ENCODE measurements at regions not wholly inside any gene's neighbourhood (a gene's known extent, or its start where the extent isn't known, plus 50 kb on each side); places are given as distances from the start of the nearest gene placed in this dataset.

DNA sequence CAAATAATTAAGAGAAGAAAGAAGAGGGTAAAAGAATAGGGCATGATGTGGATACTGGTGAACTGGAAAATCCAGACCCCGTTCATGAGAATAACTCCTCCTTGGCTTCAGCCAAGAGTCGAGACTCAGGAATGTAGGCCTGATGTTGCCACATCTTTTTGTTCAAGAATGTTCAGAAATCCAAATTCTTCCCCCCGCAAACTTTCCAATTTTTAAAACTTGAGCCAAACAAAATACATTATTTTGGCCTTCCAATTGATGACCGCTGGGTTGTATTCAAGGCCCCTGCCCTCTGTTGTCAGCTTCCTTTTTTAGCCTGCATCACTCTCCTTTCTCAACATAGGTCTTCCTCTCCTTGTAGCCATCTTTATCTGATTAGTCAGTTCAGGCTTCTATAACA lies 106.1 kb downstream of the TNFAIP3 start:
- TF ChIP-seq, protein P1, sequence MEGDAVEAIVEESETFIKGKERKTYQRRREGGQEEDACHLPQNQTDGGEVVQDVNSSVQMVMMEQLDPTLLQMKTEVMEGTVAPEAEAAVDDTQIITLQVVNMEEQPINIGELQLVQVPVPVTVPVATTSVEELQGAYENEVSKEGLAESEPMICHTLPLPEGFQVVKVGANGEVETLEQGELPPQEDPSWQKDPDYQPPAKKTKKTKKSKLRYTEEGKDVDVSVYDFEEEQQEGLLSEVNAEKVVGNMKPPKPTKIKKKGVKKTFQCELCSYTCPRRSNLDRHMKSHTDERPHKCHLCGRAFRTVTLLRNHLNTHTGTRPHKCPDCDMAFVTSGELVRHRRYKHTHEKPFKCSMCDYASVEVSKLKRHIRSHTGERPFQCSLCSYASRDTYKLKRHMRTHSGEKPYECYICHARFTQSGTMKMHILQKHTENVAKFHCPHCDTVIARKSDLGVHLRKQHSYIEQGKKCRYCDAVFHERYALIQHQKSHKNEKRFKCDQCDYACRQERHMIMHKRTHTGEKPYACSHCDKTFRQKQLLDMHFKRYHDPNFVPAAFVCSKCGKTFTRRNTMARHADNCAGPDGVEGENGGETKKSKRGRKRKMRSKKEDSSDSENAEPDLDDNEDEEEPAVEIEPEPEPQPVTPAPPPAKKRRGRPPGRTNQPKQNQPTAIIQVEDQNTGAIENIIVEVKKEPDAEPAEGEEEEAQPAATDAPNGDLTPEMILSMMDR (IDR thresholded peaks at IDR 0.05), result no peak
- H3K27ac ChIP-seq, result no peak overlapping the region
- no peaks in the 10 kb centered on the region for H3K9me3 ChIP-seq
- H3K4me1 ChIP-seq, result peaks cover 0 to 5% of the 10 kb centered on the region in 2 donors
- DNase-seq (ENCODE audit: low spot score), result no peak
- no peaks in the 10 kb centered on the region for H3K27me3 ChIP-seq
- H3K36me3 ChIP-seq, result no peaks in the 10 kb centered on the region
- H3K4me3 ChIP-seq, result no peak overlapping the region

DNA sequence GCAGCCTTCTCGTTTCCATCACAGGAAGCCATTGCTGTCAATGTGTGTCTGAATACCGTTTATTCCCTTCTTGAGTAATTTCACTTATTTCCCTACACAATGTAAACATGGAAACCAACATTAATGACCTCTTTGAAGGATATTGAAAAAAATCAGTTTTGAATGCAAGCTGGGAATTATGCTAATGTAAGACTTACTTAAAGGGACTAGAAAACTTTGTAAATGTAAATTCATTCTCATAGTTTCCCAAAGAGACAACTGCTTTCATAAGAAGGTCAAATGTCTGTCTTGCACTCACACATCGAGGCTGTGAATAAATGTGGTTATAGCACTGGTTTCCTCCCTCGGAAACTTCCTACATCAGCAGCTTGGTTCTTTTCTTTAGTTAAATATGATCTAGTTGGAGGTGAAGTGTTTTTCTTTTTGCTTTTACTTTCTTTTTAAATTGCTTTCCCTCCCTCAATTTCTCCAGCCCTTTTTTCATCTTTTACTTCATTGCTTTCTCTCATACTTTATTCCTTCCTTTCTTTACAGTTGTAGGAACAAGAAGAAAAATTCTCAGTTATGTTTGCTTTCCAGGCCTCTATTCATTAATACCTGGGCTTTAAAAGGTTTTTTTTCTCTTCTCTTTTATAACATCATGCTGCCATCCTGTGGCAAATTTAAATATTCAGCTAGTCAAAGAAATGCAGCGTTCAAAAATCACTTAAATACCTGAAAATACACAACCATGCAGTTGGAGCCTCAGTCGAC lies 108.3 kb downstream of the TNFAIP3 start:
- H3K27ac ChIP-seq, result no peak overlapping the region
- H3K4me3 ChIP-seq, result no peak overlapping the region
- TF ChIP-seq, protein P1 (IDR thresholded peaks at IDR 0.05), result peak in 1 of 2 donors; percentile 31
- no peaks in the 10 kb centered on the region for H3K9me3 ChIP-seq
- no peak for DNase-seq (ENCODE audit: low spot score)
- peaks cover 0 to 5% of the 10 kb centered on the region in 2 donors for H3K4me1 ChIP-seq
- H3K36me3 ChIP-seq, result no peaks in the 10 kb centered on the region
- no peaks in the 10 kb centered on the region for H3K27me3 ChIP-seq

DNA sequence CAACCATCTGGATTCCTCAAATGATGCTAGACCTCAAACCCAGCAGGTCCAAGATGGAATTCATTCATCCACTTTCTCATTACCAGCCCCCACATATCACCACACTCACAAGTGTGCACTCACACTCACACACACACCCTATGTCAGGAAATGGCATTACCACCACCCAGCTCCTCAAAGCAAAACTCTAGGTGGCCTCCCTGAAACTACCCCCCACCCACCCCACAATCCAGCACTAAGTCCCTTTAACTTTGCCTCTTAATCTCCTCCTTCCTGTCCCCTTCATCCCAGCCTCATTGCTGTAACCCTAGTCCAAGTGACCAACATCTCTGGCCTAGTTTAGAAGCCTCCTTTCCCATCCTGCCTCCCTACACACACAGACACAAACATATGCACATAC lies 109.4 kb downstream of the TNFAIP3 start:
- TF ChIP-seq, protein P1 (IDR thresholded peaks at IDR 0.05), result no peak
- no peaks in the 10 kb centered on the region for H3K9me3 ChIP-seq
- no peak overlapping the region for H3K27ac ChIP-seq
- peaks cover 0 to 5% of the 10 kb centered on the region in 2 donors for H3K4me1 ChIP-seq
- no peaks in the 10 kb centered on the region for H3K36me3 ChIP-seq
- H3K27me3 ChIP-seq, result no peaks in the 10 kb centered on the region
- DNase-seq (ENCODE audit: low spot score), result no peak
- no peak overlapping the region for H3K4me3 ChIP-seq

DNA sequence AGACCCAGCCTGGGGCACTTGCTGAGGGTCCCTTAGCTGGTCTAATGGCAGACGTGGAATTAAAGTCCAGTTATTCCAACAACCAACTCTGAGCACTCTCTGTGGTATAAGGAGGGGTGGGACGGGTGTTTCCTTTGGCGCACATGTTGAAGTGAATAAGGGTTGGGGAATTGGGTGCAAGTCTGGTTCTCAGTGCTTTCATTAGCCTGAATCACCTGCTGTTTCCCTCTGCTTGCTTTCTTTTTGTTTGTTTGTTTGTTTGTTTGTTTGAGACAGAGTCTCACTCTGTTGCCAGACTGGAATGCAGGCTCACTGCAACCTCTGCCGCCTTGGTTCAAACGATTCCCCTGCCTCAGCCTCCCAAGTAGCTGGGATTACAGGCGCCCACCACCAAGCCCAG lies 110.1 kb downstream of the TNFAIP3 start:
- Histone ChIP-seq H3K27me3 (no peaks in the 10 kb centered on the region), H3K27ac (no peak overlapping the region), H3K4me1 (peaks cover 0 to 5% of the 10 kb centered on the region in 2 donors), H3K9me3 (no peaks in the 10 kb centered on the region), H3K36me3 (no peaks in the 10 kb centered on the region), H3K4me3 (no peak overlapping the region)
- DNase-seq (ENCODE audit: low spot score), result no peak
- TF ChIP-seq, protein P1 (IDR thresholded peaks at IDR 0.05), result no peak

DNA sequence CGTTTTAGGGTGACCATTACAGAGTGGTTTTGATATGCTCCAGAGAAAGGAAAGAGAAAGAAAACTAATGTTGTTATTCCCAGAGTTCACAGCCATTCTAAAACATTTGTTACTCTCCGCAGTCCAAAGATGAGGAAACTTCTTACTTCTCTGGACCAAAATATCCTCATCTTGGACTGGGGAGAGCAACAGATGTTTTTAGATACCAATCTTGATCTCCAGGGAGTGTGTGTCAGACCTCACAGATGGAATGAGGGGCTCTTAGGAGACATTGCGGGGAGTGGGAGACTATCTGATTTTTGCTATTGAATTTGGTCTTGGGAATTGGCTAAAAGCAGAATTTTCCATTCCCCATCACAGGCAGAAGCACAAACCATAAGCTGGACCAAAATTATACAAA lies 110.8 kb downstream of the TNFAIP3 start:
- Histone ChIP-seq H3K27ac (peak overlapping the region in 1 of 2 donors; percentile 17), H3K27me3 (no peaks in the 10 kb centered on the region), H3K36me3 (no peaks in the 10 kb centered on the region), H3K4me3 (no peak overlapping the region), H3K9me3 (no peaks in the 10 kb centered on the region), H3K4me1 (peaks cover 0 to 5% of the 10 kb centered on the region in 2 donors)
- TF ChIP-seq, protein P1 (IDR thresholded peaks at IDR 0.05), result no peak
- DNase-seq (ENCODE audit: low spot score), result no peak
